Chondrocyte (in vitro differentiated cells): ENCODE measurements at regions not wholly inside any gene's neighbourhood (a gene's known extent, or its start where the extent isn't known, plus 50 kb on each side); places are given as distances from the start of the nearest gene placed in this dataset.
"Not testable (repeated sequence)": the region's sequence is repeated elsewhere in the genome, so short reads cannot be mapped to it uniquely, and the experiment has no call there.

Experiments used
- DNase-seq: peaks from one replicate; pipeline ENCODE4 v3.0.0; 2021; ENCODE audit warnings: mixed read lengths, low spot score
- H3K27ac Mint-ChIP-seq: one replicate; pipeline ENCODE4 v1.8.0; 2021; ENCODE audit warnings: mild to moderate bottlenecking, moderate library complexity, mixed read lengths; ENCODE audit not compliant: unreplicated experiment
- H3K27me3 Mint-ChIP-seq: 2 replicates; pipeline ENCODE4 v1.8.0; 2021; ENCODE audit warnings: low read depth, mixed read lengths
- H3K36me3 Mint-ChIP-seq: 2 replicates; pipeline ENCODE4 v1.8.0; 2021; ENCODE audit warnings: low read depth, mixed read lengths
- H3K4me1 Mint-ChIP-seq: 2 replicates; pipeline ENCODE4 v1.8.0; 2021; ENCODE audit warnings: low read depth, mild to moderate bottlenecking, mixed read lengths
- H3K4me3 Mint-ChIP-seq: one replicate; pipeline ENCODE4 v1.8.0; 2021; ENCODE audit warnings: mild to moderate bottlenecking, moderate library complexity, mixed read lengths; ENCODE audit not compliant: unreplicated experiment
- H3K9me3 Mint-ChIP-seq: 2 replicates; pipeline ENCODE4 v1.8.0; 2021; ENCODE audit warnings: low read depth, mixed read lengths
- TF ChIP-seq, protein P1 (sequence below): fragments of 200-600 bp; sonication (generic); IDR thresholded peaks from 2 replicates; pipeline ENCODE4 v1.5.0; 2021; ENCODE audit warnings: antibody characterized with exemption, mild to moderate bottlenecking, moderate library complexity

DNA sequence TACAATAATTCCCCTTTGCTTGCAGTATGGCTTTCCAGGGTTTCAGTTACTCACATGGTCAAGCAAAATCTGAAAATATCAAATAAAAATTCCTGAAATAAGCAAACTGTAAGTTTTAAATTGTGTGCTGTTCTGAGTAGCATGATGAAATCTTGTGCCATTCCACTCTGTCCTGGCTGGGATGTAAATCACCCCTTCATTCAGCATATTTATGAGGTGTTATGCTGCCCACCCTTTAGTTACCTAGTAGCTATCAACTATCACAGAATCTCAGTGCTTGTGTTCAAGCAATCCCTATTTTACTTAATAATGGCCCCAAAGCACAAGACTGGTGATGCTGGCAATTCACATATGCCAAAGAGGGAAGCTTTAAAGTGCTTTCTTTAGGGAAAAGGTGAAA lies 867.7 kb upstream of the NRXN1 start:
- TF ChIP-seq, protein P1, sequence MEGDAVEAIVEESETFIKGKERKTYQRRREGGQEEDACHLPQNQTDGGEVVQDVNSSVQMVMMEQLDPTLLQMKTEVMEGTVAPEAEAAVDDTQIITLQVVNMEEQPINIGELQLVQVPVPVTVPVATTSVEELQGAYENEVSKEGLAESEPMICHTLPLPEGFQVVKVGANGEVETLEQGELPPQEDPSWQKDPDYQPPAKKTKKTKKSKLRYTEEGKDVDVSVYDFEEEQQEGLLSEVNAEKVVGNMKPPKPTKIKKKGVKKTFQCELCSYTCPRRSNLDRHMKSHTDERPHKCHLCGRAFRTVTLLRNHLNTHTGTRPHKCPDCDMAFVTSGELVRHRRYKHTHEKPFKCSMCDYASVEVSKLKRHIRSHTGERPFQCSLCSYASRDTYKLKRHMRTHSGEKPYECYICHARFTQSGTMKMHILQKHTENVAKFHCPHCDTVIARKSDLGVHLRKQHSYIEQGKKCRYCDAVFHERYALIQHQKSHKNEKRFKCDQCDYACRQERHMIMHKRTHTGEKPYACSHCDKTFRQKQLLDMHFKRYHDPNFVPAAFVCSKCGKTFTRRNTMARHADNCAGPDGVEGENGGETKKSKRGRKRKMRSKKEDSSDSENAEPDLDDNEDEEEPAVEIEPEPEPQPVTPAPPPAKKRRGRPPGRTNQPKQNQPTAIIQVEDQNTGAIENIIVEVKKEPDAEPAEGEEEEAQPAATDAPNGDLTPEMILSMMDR, result no peak
- no peaks in the 10 kb centered on the region for H3K9me3 Mint-ChIP-seq
- DNase-seq, result no peak
- no peak overlapping the region for H3K4me3 Mint-ChIP-seq
- no peaks in the 10 kb centered on the region for H3K36me3 Mint-ChIP-seq
- peaks cover 2% of the 10 kb centered on the region for H3K27me3 Mint-ChIP-seq
- H3K4me1 Mint-ChIP-seq, result no peaks in the 10 kb centered on the region
- no peak overlapping the region for H3K27ac Mint-ChIP-seq

DNA sequence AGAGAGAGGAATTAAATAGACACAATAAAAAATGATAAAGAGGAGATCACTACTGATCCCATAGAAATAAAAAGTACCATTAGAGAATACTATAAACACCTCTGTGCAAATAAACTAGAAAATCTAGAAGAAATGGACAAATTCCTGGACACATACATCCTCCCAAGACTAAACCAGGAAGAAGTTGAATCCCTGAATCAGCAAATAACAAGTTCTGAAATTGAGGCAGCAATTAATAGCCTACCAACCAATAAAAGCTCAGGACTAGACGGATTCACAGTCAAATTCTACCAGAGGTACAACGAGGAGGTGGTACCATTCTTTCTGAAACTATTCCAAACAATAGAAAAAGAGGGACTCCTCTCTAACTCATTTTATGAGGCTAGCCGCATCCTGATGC lies 862.7 kb upstream of the NRXN1 start:
- peaks cover 21% of the 10 kb centered on the region for H3K9me3 Mint-ChIP-seq
- H3K27me3 Mint-ChIP-seq, H3K4me3 Mint-ChIP-seq, DNase-seq, H3K4me1 Mint-ChIP-seq, H3K36me3 Mint-ChIP-seq, H3K27ac Mint-ChIP-seq: not testable (repeated sequence)

DNA sequence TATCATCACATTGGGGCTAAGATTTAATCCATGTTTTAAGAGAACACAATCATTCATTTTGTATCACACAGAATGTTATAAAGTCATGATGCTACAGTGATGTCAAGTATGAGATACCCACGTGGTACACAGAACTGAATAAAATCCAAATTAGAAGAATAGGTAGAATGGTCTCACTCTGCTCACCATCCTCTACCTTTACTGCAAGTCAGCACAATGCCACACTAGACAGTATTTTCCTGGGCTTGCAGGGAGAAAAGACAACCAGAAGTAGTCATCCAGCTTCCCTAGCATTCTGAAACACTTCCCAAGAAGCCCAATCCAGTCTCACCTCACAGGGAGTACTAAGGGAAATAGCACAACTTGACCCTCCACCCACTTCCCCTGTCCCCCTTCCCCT lies 856.2 kb upstream of the NRXN1 start:
- TF ChIP-seq, protein P1, result no peak
- H3K27ac Mint-ChIP-seq, result no peak overlapping the region
- no peak for DNase-seq
- H3K4me1 Mint-ChIP-seq, result no peaks in the 10 kb centered on the region
- peaks cover 29% of the 10 kb centered on the region for H3K9me3 Mint-ChIP-seq
- H3K27me3 Mint-ChIP-seq, result no peaks in the 10 kb centered on the region
- H3K36me3 Mint-ChIP-seq, result no peaks in the 10 kb centered on the region
- H3K4me3 Mint-ChIP-seq, result no peak overlapping the region

DNA sequence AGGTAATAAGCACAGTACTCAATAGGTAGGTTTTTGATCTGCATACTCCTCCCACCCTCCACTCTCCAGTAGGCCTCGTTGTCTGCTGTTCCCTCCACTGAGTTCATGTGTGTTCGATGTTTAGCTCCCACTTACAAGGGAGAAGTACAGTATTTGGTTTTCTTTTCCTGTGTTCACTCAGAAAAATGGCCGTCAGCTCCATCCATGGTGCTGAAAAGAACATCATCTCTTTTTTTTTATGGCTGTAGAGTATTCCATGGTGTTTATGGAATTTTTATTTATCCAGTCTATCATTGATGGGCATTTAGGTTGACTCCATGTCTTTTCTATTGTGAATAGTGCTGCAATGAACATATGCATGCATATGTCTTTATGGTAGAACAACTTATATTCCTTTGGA lies 849.7 kb upstream of the NRXN1 start:
- H3K4me3 Mint-ChIP-seq, result no peak overlapping the region
- peaks cover 48% of the 10 kb centered on the region for H3K9me3 Mint-ChIP-seq
- no peaks in the 10 kb centered on the region for H3K36me3 Mint-ChIP-seq
- no peaks in the 10 kb centered on the region for H3K4me1 Mint-ChIP-seq
- no peak for DNase-seq
- TF ChIP-seq, protein P1, result no peak
- H3K27me3 Mint-ChIP-seq, result no peaks in the 10 kb centered on the region
- H3K27ac Mint-ChIP-seq, result no peak overlapping the region

DNA sequence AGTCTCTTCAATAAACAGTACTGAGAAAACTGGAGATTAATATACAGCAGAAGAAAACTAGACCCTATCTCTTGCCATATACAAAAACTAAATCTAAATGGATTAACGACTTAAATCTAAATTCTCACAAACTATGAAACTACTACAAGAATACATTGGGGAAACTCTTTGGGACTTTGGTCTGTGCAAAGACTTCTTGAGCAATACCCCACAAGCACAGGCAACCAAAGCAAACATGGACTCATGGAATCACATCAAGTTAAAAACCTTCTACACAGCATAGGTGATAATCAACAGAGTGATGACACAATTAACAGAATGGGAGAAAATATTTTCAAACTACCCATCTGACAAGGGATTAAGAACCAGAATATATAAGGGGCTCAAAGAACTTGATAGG lies 848.2 kb upstream of the NRXN1 start:
- TF ChIP-seq, protein P1, result no peak
- H3K4me3 Mint-ChIP-seq, result no peak overlapping the region
- H3K27me3 Mint-ChIP-seq, result no peaks in the 10 kb centered on the region
- H3K9me3 Mint-ChIP-seq, result peaks cover 52% of the 10 kb centered on the region
- H3K27ac Mint-ChIP-seq, result no peak overlapping the region
- no peaks in the 10 kb centered on the region for H3K4me1 Mint-ChIP-seq
- no peaks in the 10 kb centered on the region for H3K36me3 Mint-ChIP-seq
- DNase-seq, result no peak

DNA sequence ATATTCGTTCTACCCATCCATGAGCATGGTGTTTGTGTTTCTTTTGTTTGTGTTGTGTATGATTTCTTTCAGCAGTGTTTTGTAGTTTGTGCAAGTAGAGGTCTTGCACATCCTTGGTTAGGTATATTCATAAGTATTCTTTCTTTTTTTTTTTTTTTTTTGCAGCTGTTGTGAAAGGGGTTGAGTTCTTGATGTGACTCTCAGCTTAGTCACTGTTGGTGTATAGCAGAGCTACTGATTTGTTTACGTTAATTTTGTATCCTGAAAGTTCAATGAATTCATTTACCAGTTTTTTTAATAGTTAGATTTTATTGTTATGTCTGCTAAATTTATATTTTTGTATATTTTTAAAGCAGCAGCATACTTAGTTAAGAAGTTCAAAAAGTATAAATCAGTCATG lies 834.4 kb upstream of the NRXN1 start:
- Mint-ChIP-seq H3K27me3 (no peaks in the 10 kb centered on the region), H3K4me1 (no peaks in the 10 kb centered on the region)

More for the DNA sequence above, 834.4 kb upstream of the NRXN1 start:
- H3K27ac Mint-ChIP-seq, result no peak overlapping the region
- TF ChIP-seq, protein P1, result no peak
- no peak overlapping the region for H3K4me3 Mint-ChIP-seq
- no peak for DNase-seq
- H3K9me3 Mint-ChIP-seq, result peaks cover 27% of the 10 kb centered on the region
- H3K36me3 Mint-ChIP-seq, result no peaks in the 10 kb centered on the region
